Bronchial epithelial cell (primary cell): ENCODE measurements at regions not wholly inside any gene's neighbourhood (a gene's known extent, or its start where the extent isn't known, plus 50 kb on each side); places are given as distances from the start of the nearest gene placed in this dataset.

Experiments used
- DNase-seq: peaks from one replicate; pipeline ENCODE4 v3.0.0-alpha.2; 2010; ENCODE audit warnings: low read depth
- FAIRE-seq: peaks from 2 replicates; lab custom pipeline; 2011; peaks lifted over from hg19 to GRCh38; lab: Jason Lieb, UNC
- H3K27me3 ChIP-seq: 2 replicates; pipeline ENCODE4 v1.5.1; 2011; ENCODE audit warnings: low read length; ENCODE audit not compliant: control insufficient read depth, insufficient read depth
- H3K36me3 ChIP-seq: 2 replicates; pipeline ENCODE4 v1.5.1; 2011; ENCODE audit warnings: low read length; ENCODE audit not compliant: control insufficient read depth, insufficient read depth
- H3K4me3 ChIP-seq: 2 replicates; pipeline ENCODE4 v1.5.1; 2011; ENCODE audit warnings: mild to moderate bottlenecking, low read depth, low read length, control low read depth
- CTCF ChIP-seq: IDR thresholded peaks from 2 replicates; pipeline ENCODE4 v1.5.1; 2011; ENCODE audit warnings: mild to moderate bottlenecking, moderate library complexity, low read length, control low read depth, inconsistent platforms; ENCODE audit not compliant: insufficient read depth, severe bottlenecking

- no peak for TF ChIP-seq CTCF
- Histone ChIP-seq H3K27me3 (no peaks in the 10 kb centered on the region), H3K36me3 (peaks cover 1% of the 10 kb centered on the region), H3K4me3 (no peak overlapping the region)
- DNase-seq (no peak), FAIRE-seq (no peak)
These were observed 65.6 kb downstream of the TEX35 start for GRCh38 chr1:178578541-178578940.

DNA sequence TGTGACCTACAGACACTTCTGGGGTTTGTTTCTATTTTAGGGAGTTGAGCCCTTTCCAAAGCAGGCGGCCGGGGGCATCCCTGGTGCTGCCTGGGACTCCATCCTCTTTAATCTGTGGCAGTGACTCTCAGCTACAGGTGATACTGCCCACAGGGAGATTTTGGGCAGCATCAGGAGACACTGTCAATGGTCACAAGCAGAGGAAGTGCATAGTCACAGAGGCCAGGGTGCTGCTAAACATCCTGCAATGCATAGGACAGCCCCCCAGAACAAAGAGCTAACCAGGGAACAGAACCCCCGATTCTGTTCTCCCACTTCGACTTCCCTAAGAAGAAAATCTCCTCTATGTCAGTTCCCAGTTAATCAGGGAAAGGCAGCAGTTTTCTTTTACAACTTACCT lies 66.2 kb downstream of the TEX35 start:
- FAIRE-seq (no peak), DNase-seq (no peak)
- peaks cover 1% of the 10 kb centered on the region for H3K36me3 ChIP-seq
- H3K4me3 ChIP-seq, result no peak overlapping the region
- H3K27me3 ChIP-seq, result no peaks in the 10 kb centered on the region
- no peak for TF ChIP-seq CTCF

- Histone ChIP-seq H3K27me3 (no peaks in the 10 kb centered on the region), H3K36me3 (peaks cover 1% of the 10 kb centered on the region), H3K4me3 (no peak overlapping the region)
- TF ChIP-seq CTCF, result no peak
- DNase-seq (no peak), FAIRE-seq (no peak)
These were observed 66.7 kb downstream of the TEX35 start for GRCh38 chr1:178579562-178579961.

- no peak for DNase-seq
- Histone ChIP-seq H3K36me3 (peaks cover 1% of the 10 kb centered on the region), H3K4me3 (no peak overlapping the region), H3K27me3 (no peaks in the 10 kb centered on the region)
- TF ChIP-seq CTCF, result no peak
- no peak for FAIRE-seq
These were observed 67.2 kb downstream of the TEX35 start for GRCh38 chr1:178580096-178580495.

DNA sequence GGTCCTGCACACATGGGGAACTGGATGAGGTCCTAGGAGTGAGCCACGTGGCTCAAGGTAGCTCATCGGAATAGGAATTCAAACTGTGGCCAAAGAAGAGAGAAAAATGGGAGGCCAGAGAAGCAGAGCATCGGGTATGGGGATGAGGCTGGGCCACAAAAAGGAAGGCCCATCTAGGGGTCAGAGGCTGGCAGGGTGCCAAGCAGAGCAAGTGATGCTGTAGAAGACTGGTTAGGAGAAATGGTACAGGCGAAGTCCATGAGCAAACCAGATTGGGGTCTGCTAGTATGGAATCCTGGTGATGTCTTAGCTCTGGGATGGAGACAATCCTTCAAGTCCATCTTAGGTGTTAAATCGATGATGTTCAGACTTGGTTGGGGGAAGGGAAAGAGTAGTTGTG lies 68.0 kb downstream of the TEX35 start:
- Histone ChIP-seq H3K27me3 (no peaks in the 10 kb centered on the region), H3K36me3 (peaks cover 1% of the 10 kb centered on the region), H3K4me3 (no peak overlapping the region)
- no peak for DNase-seq
- FAIRE-seq, result no peak
- TF ChIP-seq CTCF, result no peak
